K562 (cell line): ENCODE measurements at regions not wholly inside any gene's neighbourhood (a gene's known extent, or its start where the extent isn't known, plus 50 kb on each side); places are given as distances from the start of the nearest gene placed in this dataset.

Source experiments
- ATAC-seq: fragments of 200-7000 bp; cut with Tn5 transposase; 3 replicates; pipeline ENCODE4 v1.9.1; 2020; ENCODE audit warnings: moderate library complexity
- BruUV-seq: library from RNA; stranded (reverse); fragments of 400-500 nt; replicated peaks from 2 replicates; lab custom pipeline; 2021; lab: Mats Ljungman, UMichigan
- CTCF ChIA-PET: fragments of 300-600 bp; formaldehyde crosslinking; extraction: SDS; loops from one replicate; lab custom pipeline; 2021; ENCODE audit warnings: low intra/inter-chr PET ratio; lab: Yijun Ruan, JAX
- POLR2A ChIA-PET: fragments of 300-600, 350-650 bp; sonication (Branson Sonifier 250); formaldehyde crosslinking; extraction: SDS; loops from one replicate; lab custom pipeline; 2021; ENCODE audit warnings: antibody characterized with exemption, inconsistent platforms; lab: Yijun Ruan, JAX
- DNase-seq, 4 experiments: peaks; one replicate each; pipeline versions ENCODE4 v3.0.0 to v3.0.0-alpha.2; 2011 to 2018; ENCODE audit warnings: low spot score in 3 of 4, mixed read lengths in 3 of 4; ENCODE audit errors: extremely low read depth in 1 of 4
- FAIRE-seq: peaks from 2 replicates; lab custom pipeline; 2011; peaks lifted over from hg19 to GRCh38; lab: Jason Lieb, UNC
- H2AFZ ChIP-seq: 2 replicates; pipeline ENCODE4 v1.6.0; 2011; ENCODE audit warnings: low read depth, low read length, control low read depth, inconsistent platforms
- H3K27ac ChIP-seq: fragments of 200-600 bp; 3 replicates; pipeline ENCODE4 v1.8.0; 2011; ENCODE audit warnings: low read depth, mild to moderate bottlenecking, control low read depth, inconsistent platforms, low read length, moderate library complexity, mixed read lengths; ENCODE audit errors: extremely low read depth
- H3K27me3 ChIP-seq, 2 experiments: fragments of 300-600 bp in 1 of 2; 2 replicates in 1 of 2; 3 replicates in 1 of 2; pipeline versions ENCODE4 v1.6.0 to v1.8.0; 2011; ENCODE audit warnings: inconsistent platforms in 2 of 2, low read length in 2 of 2, mild to moderate bottlenecking in 1 of 2, mixed read lengths in 1 of 2, moderate library complexity in 1 of 2; ENCODE audit not compliant: control insufficient read depth in 2 of 2, insufficient read depth in 2 of 2
- H3K36me3 ChIP-seq: fragments of 300-600 bp; 3 replicates; pipeline ENCODE4 v1.8.0; 2011; ENCODE audit warnings: mild to moderate bottlenecking, low read length, inconsistent platforms; ENCODE audit not compliant: control insufficient read depth, insufficient read depth
- H3K4me1 ChIP-seq, 2 experiments: fragments of 200-600 bp in 1 of 2; replicated peaks in 1 of 2; 2 replicates in 1 of 2; 3 replicates in 1 of 2; pipeline versions ENCODE4 v1.5.1 to v1.8.0; 2011; ENCODE audit warnings: inconsistent platforms in 2 of 2, low read length in 2 of 2, mild to moderate bottlenecking in 1 of 2, mixed read lengths in 1 of 2, moderate library complexity in 1 of 2; ENCODE audit not compliant: control insufficient read depth in 2 of 2, insufficient read depth in 2 of 2
- H3K4me2 ChIP-seq: 2 replicates; pipeline ENCODE4 v1.6.1; 2011; ENCODE audit warnings: low read length, control low read depth, inconsistent platforms, mixed read lengths; ENCODE audit not compliant: insufficient read depth
- H3K4me3 ChIP-seq: fragments of 200-600 bp; sonication (generic), shearing (Covaris generic); 2 replicates; pipeline ENCODE4 v1.5.1; 2016; ENCODE audit warnings: control low read depth, inconsistent platforms
- H3K79me2 ChIP-seq: fragments of 200-600 bp; 3 replicates; pipeline ENCODE4 v1.8.0; 2011; ENCODE audit warnings: low read length, inconsistent platforms; ENCODE audit not compliant: control insufficient read depth, insufficient read depth
- H3K9ac ChIP-seq, 2 experiments: 2 replicates each; pipeline versions ENCODE4 v1.6.0 to v1.6.1; 2011; ENCODE audit warnings: low read depth in 2 of 2, low read length in 2 of 2, control low read depth in 1 of 2, inconsistent platforms in 1 of 2, mild to moderate bottlenecking in 1 of 2, mixed read lengths in 1 of 2; ENCODE audit not compliant: insufficient read depth in 1 of 2
- H3K9me1 ChIP-seq: one replicate; pipeline ENCODE4 v1.6.0; 2011; ENCODE audit warnings: inconsistent platforms, mild to moderate bottlenecking, low read length, moderate library complexity; ENCODE audit not compliant: control insufficient read depth, insufficient read depth
- H3K9me3 ChIP-seq: replicated peaks from 2 replicates; pipeline ENCODE4 v1.5.1; 2011; ENCODE audit warnings: low read depth, low read length, inconsistent platforms; ENCODE audit not compliant: control insufficient read depth, insufficient read depth
- H4K20me1 ChIP-seq: replicated peaks from 2 replicates; pipeline ENCODE4 v1.6.1; 2011; ENCODE audit warnings: low read length, inconsistent platforms, mixed read lengths; ENCODE audit not compliant: control insufficient read depth, insufficient read depth
- ATF1 ChIP-seq, 2 experiments: fragments of 450-650 bp in 1 of 2; IDR thresholded peaks; 2 replicates each; pipeline ENCODE4 v1.6.1; 2016; ENCODE audit warnings: missing compliant biosample characterization in 1 of 2, missing genetic modification characterization in 1 of 2
- ATF4 ChIP-seq: fragments of 450-650 bp; formaldehyde crosslinking; IDR thresholded peaks from 2 replicates; pipeline ENCODE4 v1.4.0; 2022; ENCODE audit warnings: mild to moderate bottlenecking, moderate library complexity
- BRCA1 ChIP-seq, 2 experiments: fragments of 450-650 bp in 1 of 2; sonication (generic) in 1 of 2; formaldehyde crosslinking in 1 of 2; IDR thresholded peaks; 2 replicates each; pipeline versions ENCODE4 v1.5.0 to v1.6.1; 2017 to 2020; ENCODE audit warnings: mild to moderate bottlenecking in 1 of 2, missing genetic modification reagents in 1 of 2
- KLF6 ChIP-seq: fragments of 250-450 bp; sonication (Bioruptor Pico); IDR thresholded peaks from 2 replicates; pipeline ENCODE4 v1.4.0; 2020; ENCODE audit warnings: mild to moderate bottlenecking, moderate library complexity, borderline replicate concordance
- MEIS2 ChIP-seq: fragments of 450-650 bp; IDR thresholded peaks from 2 replicates; pipeline ENCODE4 v1.6.1; 2014; ENCODE audit warnings: mild to moderate bottlenecking; ENCODE audit not compliant: partially characterized antibody
- MITF ChIP-seq: IDR thresholded peaks from 2 replicates; pipeline ENCODE4 v1.6.1; 2014; ENCODE audit warnings: antibody characterized with exemption
- MYBL2 ChIP-seq, 2 experiments: fragments of 450-650 bp in 1 of 2; sonication (generic) in 1 of 2; formaldehyde crosslinking in 1 of 2; IDR thresholded peaks; 2 replicates each; pipeline versions ENCODE4 v1.6.1 to v1.8.1; 2017 to 2022; ENCODE audit warnings: borderline replicate concordance in 1 of 2, inconsistent platforms in 1 of 2, low read depth in 1 of 2, mild to moderate bottlenecking in 1 of 2, missing genetic modification reagents in 1 of 2, moderate library complexity in 1 of 2
- NCOR1 ChIP-seq: fragments of 450-650 bp; IDR thresholded peaks from 2 replicates; pipeline ENCODE4 v1.6.1; 2016; ENCODE audit warnings: mild to moderate bottlenecking, moderate library complexity
- NFRKB ChIP-seq: fragments of 450-650 bp; IDR thresholded peaks from 2 replicates; pipeline ENCODE4 v1.6.1; 2016; ENCODE audit warnings: low read depth
- SLC30A9 ChIP-seq: fragments of 250-450 bp; sonication (Bioruptor Pico); IDR thresholded peaks from 2 replicates; pipeline ENCODE4 v1.8.0; 2022; ENCODE audit warnings: mild to moderate bottlenecking, moderate library complexity
- SOX6 ChIP-seq: fragments of 450-650 bp; IDR thresholded peaks from 2 replicates; pipeline ENCODE4 v1.6.1; 2014; ENCODE audit warnings: mild to moderate bottlenecking
- XRCC3 ChIP-seq: fragments of 450-650 bp; IDR thresholded peaks from 2 replicates; pipeline ENCODE4 v1.6.1; 2017; ENCODE audit warnings: mild to moderate bottlenecking, moderate library complexity
- ZNF696 ChIP-seq: fragments of 250-450 bp; sonication (Bioruptor Pico); conservative IDR thresholded peaks from 2 replicates; pipeline ENCODE4 v1.4.0; 2020; ENCODE audit warnings: mild to moderate bottlenecking, moderate library complexity
- ZNF778 ChIP-seq: fragments of 450-650 bp; formaldehyde crosslinking; IDR thresholded peaks from 2 replicates; pipeline ENCODE4 v1.4.0; 2020; ENCODE audit warnings: mild to moderate bottlenecking, moderate library complexity
- WGBS: fragments of 100-300 bp; shearing (Covaris generic); methylation state at CpG from one replicate; pipeline ENCODE4 v1.1.6; 2016; ENCODE audit warnings: low coverage, mixed read lengths; ENCODE audit not compliant: insufficient coverage; ENCODE audit errors: missing lambda C conversion rate; 5-methylcytosine and 5-hydroxymethylcytosine counted together
- in situ Hi-C: fragments of 300-500 bp; cut with MboI; formaldehyde crosslinking; loops from 4 replicates; pipeline ENCODE4 v1.15.0; 2018; ENCODE audit warnings: inconsistent platforms, mixed read lengths
- intact Hi-C: fragments of 100-400 bp; cut with micrococcal nuclease; formaldehyde crosslinking; loops from 2 replicates; pipeline ENCODE4 v1.14.2; 2022

- Histone ChIP-seq H3K4me3 (no peak overlapping the region), H3K36me3 (no peaks in the 10 kb centered on the region), H3K9me1 (no peaks in the 10 kb centered on the region), H3K4me2 (no peak overlapping the region), H3K27me3 (no peaks in the 10 kb centered on the region), H2AFZ (no peak overlapping the region), H3K79me2 (no peaks in the 10 kb centered on the region), H3K9ac (no peak overlapping the region), H3K27ac (no peak overlapping the region), H3K9me3 (0 out of 2 replicates have a peak, but pooled peaks cover 2% of the 10 kb centered on the region), H3K4me1 (no peaks in the 10 kb centered on the region), H4K20me1 (no peaks in the 10 kb centered on the region)
- intact Hi-C loops, result no loop called here
- no peak for ATAC-seq
- TF ChIP-seq BRCA1 (IDR thresholded peaks at IDR 0.05), result no peak
- no peak for TF ChIP-seq BRCA1 (CRISPR knock-in tag; IDR thresholded peaks at IDR 0.05)
- TF ChIP-seq XRCC3, result no peak
- TF ChIP-seq ATF4 (CRISPR knock-in tag), result no peak
- in situ Hi-C loops, result no loop called here
- CTCF ChIA-PET, result interaction anchor here (0.5 kb wide), 1 partner anchor 1263 kb away, joined by 5 read pairs; no protein-coding TSS in a partner anchor
- WGBS, result 0% methylated on average over 2 of the region's 2 CpGs
- FAIRE-seq, result no peak
- no peak for DNase-seq
- POLR2A ChIA-PET, result no interaction called here
- BruUV-seq, result no TSS peak
These were observed 71.7 kb upstream of the AGTR1 start for GRCh38 chr3:148625991-148626390.

- in situ Hi-C loops, result no loop called here
- ChIA-PET POLR2A (no interaction called here), CTCF (no interaction called here)
- H3K27me3 ChIP-seq, result no peaks in the 10 kb centered on the region
- no peaks in the 10 kb centered on the region for H3K4me1 ChIP-seq
- WGBS, result 0% methylated on average over 1 of the region's 1 CpG
- no peaks in the 10 kb centered on the region for H3K9me1 ChIP-seq
- no peak overlapping the region for H3K9ac ChIP-seq
- no peaks in the 10 kb centered on the region for H3K79me2 ChIP-seq
- FAIRE-seq, result no peak
- BruUV-seq, result no TSS peak
- H3K27ac ChIP-seq, result no peak overlapping the region
- H3K9me3 ChIP-seq, result 0 out of 2 replicates have a peak, but pooled peaks cover 2% of the 10 kb centered on the region
- DNase-seq, result no peak
- H2AFZ ChIP-seq, result no peak overlapping the region
- no peak overlapping the region for H3K4me2 ChIP-seq
- no peak for ATAC-seq
- no peaks in the 10 kb centered on the region for H3K36me3 ChIP-seq
- H4K20me1 ChIP-seq, result no peaks in the 10 kb centered on the region
- H3K4me3 ChIP-seq, result no peak overlapping the region
- intact Hi-C loops, result no loop called here
- no peak for TF ChIP-seq MEIS2
- TF ChIP-seq NFRKB, result no peak
- no peak for TF ChIP-seq SLC30A9 (CRISPR knock-in tag)
- no peak for TF ChIP-seq ZNF778
- TF ChIP-seq KLF6 (CRISPR knock-in tag), result no peak
- no peak for TF ChIP-seq ZNF696 (CRISPR knock-in tag)
- TF ChIP-seq MYBL2 (IDR thresholded peaks at IDR 0.05; ENCODE audit: low read depth), result no peak
- TF ChIP-seq MYBL2 (CRISPR knock-in tag; IDR thresholded peaks at IDR 0.05; ENCODE audit: borderline replicate concordance), result no peak
- no peak for TF ChIP-seq MITF
- no peak for TF ChIP-seq ATF1 (CRISPR knock-in tag; IDR thresholded peaks at IDR 0.05)
- no peak for TF ChIP-seq ATF1 (tag; IDR thresholded peaks at IDR 0.05)
- TF ChIP-seq NCOR1, result no peak
- no peak for TF ChIP-seq SOX6
These were observed 68.7 kb upstream of the AGTR1 start for GRCh38 chr3:148629006-148629405.
